HG03135 (cell line): ENCODE measurements at regions not wholly inside any gene's neighbourhood (a gene's known extent, or its start where the extent isn't known, plus 50 kb on each side); places are given as distances from the start of the nearest gene placed in this dataset.
"Not testable (repeated sequence)": the region's sequence is repeated elsewhere in the genome, so short reads cannot be mapped to it uniquely, and the experiment has no call there.

Experiments
- ATAC-seq: cut with Tn5 transposase; IDR thresholded peaks from one replicate; pipeline ENCODE4 v1.9.1; 2021; ENCODE audit warnings: mild to moderate bottlenecking, moderate library complexity; ENCODE audit not compliant: unreplicated experiment

- no peak for ATAC-seq
Measured at GRCh38 chr11:13782390-13783075, 114.1 kb downstream of the FAR1 start.

- no peak for ATAC-seq
Measured at GRCh38 chr11:13784441-13784840, 116.0 kb downstream of the FAR1 start.

DNA sequence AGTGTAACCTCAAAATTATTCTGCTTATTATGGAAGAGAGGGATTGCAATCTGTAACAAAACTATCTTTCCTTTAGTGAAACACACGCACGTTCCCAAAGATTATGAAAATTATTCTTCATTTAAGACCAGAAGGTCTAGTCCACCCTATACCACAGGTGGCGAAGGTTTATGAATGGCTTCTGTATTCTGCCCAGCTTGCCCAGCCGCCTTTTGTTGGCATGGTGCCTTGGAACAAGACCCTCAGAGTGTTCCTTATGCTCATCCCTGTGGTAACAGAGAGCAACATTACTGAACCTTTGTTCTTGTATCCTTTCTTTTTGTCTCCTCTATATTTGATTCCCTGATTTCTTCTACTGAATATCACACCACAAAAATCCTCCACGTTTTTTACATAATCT, 116.4 kb downstream of the FAR1 start:
- no peak for ATAC-seq

GRCh38 chr11:13786688-13787087, 118.2 kb downstream of the FAR1 start:
- no peak for ATAC-seq

- ATAC-seq: not testable (repeated sequence)
Measured at GRCh38 chr11:13797616-13798015, 129.1 kb downstream of the FAR1 start.

GRCh38 chr11:13800901-13801300, 132.4 kb downstream of the FAR1 start:
- ATAC-seq: no peak

- no peak for ATAC-seq
Measured at GRCh38 chr11:13818325-13818724, 144.2 kb upstream of the SPON1 start.

GRCh38 chr11:13826505-13827278, 135.8 kb upstream of the SPON1 start:
- ATAC-seq: no peak

DNA sequence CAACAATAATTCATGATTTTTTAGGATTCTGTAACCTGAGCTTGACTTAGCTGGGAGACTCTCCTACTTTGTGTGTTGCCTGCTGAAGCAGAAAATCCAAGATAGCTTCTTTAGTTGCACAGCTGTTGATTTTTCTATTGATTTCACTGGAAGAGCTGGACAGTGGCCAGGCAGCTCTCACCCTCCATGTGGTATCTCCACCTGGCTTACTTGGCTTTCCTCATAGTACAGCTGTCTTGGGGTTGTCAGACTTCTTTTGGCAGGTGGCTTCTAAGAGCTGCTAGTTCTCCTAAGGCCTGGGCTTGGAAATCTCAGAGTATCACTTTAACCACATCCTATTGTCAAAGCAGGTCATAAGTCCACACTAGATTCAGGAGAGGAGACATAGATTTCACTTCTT, 130.8 kb upstream of the SPON1 start:
- no peak for ATAC-seq

- no peak for ATAC-seq
Measured at GRCh38 chr11:13834463-13834862, 128.1 kb upstream of the SPON1 start.

- ATAC-seq: no peak
Measured at GRCh38 chr11:13836666-13837065, 125.9 kb upstream of the SPON1 start.

GRCh38 chr11:13837286-13837685, 125.2 kb upstream of the SPON1 start:
- no peak for ATAC-seq

DNA sequence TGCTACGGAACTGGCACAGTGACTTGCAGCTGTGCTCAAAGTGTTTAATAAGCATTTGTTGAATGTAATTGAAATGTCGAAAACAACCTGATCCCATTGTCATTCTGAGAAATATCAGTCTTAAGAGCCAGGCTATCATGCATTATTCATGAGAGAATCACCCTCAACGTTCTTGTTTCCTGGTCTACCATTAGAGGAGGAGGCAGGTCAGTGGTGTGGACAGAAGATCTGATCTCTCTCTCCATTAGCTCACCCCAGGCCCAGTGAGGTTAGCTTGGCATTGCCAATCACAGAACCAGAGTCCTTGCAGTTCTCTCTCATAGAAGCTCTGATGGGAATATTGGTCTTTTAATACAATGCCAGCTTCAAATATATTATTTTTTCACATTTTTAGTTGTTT, 121.1 kb upstream of the SPON1 start:
- no peak for ATAC-seq

GRCh38 chr11:13848031-13848430, 114.5 kb upstream of the SPON1 start:
- ATAC-seq: no peak

- ATAC-seq: no peak
Measured at GRCh38 chr11:13850231-13851005, 112.1 kb upstream of the SPON1 start.

DNA sequence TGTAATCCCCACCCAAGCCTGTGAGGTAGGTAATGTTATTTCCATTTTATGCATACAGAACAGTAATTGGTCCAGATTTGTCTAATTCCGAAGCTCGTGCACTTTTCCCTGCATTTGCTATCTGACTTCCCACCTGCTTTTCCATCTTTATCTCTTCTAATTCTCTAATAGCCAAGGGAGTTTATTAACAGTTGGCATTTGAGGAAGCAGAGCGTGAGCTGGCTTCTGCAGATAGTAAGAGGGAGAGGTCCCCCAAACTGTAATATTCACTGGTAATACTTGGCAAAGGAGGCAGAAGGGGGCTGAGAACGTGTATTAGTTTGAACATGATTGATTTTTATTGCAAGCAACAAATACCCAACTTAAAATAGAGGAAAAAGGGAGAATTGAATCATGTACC, 110.8 kb upstream of the SPON1 start:
- no peak for ATAC-seq

- no peak for ATAC-seq
Measured at GRCh38 chr11:13852481-13852880, 110.0 kb upstream of the SPON1 start.

GRCh38 chr11:13857828-13858227, 104.7 kb upstream of the SPON1 start:
- ATAC-seq: no peak

DNA sequence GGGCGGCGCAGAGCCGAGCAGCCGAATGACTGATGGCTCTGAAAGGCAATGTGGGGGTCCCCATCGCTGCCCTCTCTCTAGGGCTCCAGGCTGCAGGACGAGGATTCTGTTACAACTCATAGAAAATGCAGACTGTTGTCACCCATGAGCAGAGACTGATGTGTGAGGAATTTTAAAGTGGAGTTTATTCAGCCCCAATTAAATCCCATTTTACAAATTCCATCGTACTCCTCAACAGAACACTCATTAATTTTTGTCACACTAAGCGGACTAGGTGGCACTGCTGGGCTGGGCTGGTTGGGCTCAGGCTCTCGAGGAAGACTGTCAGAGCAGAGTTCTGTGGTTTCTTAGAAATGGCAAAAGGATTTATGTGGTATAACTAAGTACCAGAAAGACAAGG, 102.6 kb upstream of the SPON1 start:
- no peak for ATAC-seq

DNA sequence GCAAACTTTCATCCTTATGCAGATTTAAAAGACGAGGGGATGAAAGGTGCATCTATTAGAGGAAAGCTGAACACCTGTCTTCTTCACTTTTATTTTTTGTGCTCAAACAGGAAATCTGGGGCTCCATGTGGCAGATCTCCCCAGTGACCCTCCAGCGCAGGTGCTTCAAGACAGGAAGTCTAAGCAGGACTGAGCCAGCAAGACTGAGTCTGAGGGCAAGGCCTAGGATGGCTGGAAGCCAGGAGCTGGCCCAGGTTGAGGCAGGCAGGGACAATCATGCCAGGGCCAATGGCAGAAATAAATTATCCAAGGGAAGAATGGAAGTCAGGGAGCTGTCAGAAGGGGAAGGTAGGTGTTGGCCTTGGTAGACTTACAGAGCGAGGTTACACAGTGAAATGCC, 101.1 kb upstream of the SPON1 start:
- ATAC-seq: no peak

GRCh38 chr11:13862845-13863392, 99.6 kb upstream of the SPON1 start:
- no peak for ATAC-seq
